Activated T-helper 1 cell treated with Interleukin-2 at 50 U/mL for 16 hours (primary cell): ENCODE measurements at regions not wholly inside any gene's neighbourhood (a gene's known extent, or its start where the extent isn't known, plus 50 kb on each side); places are given as distances from the start of the nearest gene placed in this dataset.
"Not testable (repeated sequence)": the region's sequence is repeated elsewhere in the genome, so short reads cannot be mapped to it uniquely, and the experiment has no call there.

Experiments used
- DNase-seq: peaks from one replicate; pipeline ENCODE4 v3.0.0-alpha.2; 2020; ENCODE audit warnings: low read depth

GRCh38 chr2:126085011-126085795 is 570.8 kb upstream of the GYPC start:
- no peak for DNase-seq

DNA sequence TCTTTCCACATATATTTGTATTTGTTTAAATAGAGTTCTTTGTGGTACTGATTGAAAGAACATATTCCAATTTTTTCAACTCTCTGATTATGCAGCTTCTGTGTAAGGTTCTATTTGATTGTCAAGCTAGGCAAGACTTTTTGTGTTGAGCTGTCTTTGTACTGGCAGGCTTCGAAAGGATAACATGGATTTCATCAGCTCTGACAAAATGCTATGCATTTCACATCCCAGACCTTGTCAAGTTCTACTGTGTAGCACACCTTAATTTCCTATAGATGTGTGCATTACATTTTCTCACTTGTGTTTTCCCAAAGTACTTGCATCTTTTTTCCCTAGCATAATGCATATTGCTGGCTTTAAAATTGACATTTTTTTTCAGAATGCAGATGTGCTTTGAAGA is 555.0 kb upstream of the GYPC start:
- no peak for DNase-seq

DNA sequence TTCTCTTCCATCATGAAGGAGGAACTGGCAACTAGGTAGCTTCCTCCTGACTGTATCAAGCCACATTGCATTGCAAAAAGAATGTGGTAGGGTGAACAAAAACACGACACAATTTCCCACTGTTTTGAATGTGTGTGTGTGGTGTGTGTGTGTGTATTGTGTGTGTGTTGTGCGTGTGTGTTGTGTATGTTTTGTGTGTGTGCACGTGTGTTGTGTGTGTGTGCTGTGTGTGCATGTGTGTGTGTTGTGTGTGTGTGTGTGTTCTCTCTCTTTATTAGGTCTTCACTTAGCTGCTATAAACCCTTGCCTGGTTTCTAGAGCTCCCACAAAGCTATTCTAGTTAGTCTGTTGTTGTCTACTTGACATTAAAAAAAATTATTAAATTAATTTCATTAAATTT is 550.0 kb upstream of the GYPC start:
- no peak for DNase-seq

DNA sequence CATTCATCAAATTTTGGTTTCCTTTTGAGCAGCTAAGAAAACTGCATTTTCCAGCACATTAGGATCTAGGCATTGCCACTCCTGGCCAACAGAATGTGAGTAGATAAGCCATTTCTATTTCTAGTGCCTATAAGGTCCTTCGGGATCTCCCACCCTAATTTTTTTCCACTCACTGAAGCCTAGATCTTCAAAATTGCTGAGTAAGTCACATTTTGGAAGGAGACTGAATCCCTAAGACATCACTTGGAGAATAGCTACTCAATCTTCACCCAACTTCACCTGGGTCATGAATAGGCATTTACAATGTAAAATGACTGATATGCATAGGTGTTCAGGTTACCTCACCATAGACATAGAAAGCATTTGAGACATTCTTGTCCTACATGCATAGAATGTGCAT is 548.1 kb upstream of the GYPC start:
- DNase-seq = no peak

- no peak for DNase-seq
Measured at GRCh38 chr2:126115975-126116374, 540.0 kb upstream of the GYPC start.

GRCh38 chr2:126117886-126118285 is 538.1 kb upstream of the GYPC start:
- DNase-seq = no peak

DNA sequence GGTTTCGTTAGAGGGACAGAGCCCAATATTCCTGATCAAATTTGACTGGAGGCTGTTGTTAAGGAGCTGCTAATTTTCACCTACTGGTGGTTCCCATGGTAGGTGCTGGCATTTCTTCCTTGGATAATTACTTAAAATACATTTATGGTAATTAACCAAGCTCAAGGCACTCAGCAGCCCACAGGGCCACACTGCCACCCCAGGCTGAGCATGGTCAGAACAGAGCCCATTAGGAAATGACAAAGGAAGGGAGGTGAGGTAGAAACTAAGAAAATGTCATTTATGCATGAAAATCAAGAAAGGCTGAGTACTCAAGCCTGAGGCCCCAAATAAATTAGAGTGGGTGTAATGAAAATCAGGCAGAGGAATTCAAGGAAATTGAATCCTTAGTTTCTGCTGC is 510.2 kb upstream of the GYPC start:
- no peak for DNase-seq

DNA sequence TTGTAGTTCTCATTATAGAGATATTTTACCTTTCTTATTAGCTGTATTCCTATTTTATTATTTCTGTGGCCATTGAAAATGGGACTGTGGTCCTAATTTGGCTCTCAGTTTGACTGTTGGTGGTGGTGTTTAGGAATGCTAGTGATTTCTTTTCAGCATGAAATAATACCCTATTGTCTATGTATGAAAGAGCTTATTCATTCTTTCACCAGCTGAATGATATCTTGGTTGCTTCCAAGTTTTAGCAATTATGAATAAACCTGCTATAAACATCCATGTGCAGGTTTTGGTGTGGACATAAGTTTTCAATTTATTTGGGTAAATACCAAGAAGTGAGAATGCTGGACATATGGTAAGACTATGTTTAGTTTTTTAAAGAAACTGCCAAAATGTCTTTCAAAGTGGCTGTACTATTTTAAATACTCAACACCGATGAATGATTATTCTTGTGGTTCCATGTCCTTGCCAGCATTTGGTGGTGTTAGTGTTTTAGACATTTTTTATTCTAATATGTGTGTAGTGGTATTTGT is 501.6 kb upstream of the GYPC start:
- no peak for DNase-seq

GRCh38 chr2:126160950-126161349 is 495.0 kb upstream of the GYPC start:
- DNase-seq = not testable (repeated sequence)

GRCh38 chr2:126172631-126173184 is 483.2 kb upstream of the GYPC start:
- DNase-seq = no peak

DNA sequence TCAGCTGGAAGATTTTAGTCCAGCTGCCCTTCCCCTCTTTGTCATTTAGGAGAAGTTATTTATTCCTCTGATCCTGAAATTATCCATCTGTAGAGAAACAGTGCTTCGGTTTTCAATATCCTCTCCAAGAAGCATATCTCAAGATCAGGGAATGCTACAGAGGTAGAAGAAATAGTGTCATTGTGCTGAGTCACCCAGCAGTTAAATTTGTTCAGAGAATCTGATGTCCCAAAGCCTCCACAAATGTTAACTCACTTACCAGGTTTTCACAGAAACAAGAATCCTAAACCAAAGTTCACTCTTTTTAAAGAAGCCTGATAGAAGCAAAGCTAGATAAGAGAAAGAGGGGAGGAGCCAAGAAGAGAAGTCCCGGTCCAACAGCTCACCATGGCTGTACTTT is 480.7 kb upstream of the GYPC start:
- DNase-seq = no peak

GRCh38 chr2:126177479-126177878 is 478.5 kb upstream of the GYPC start:
- no peak for DNase-seq

GRCh38 chr2:126187668-126188067 is 468.3 kb upstream of the GYPC start:
- DNase-seq = no peak

DNA sequence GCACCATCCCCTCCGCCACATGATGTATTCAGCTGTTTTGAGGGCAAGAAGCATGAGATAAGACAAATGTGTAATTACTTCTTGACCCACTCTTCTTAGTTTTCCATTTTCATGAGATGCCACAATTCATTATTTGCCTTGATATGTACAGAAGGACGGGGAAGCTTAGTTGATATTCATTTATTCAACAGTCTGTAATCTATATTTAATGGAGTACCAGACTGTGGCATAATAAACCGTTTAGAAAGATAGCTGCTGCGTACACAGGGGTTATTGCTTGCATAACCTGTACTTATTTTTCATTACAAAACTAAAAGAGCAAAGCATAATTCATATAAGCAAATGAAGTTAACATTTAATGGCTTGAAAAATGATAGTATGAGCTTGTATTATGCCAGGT is 466.4 kb upstream of the GYPC start:
- no peak for DNase-seq

DNA sequence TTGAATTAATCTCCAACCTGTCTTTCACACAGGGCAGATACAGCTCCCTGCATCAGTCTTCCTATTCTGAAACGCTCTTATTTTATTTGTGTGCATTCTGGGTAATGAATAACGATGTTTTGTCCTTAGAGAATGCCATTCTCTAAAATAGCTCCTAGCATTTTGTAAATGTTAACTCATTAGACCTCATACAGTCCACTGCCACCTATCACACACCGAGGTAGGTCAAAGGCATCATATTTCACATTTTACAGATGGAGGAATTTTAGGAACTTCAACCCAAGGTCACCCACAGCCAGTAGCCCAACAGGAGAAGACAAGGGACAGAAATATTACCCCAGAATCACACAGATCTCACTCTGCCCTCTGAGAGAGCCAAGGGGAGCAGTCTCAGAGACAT is 455.4 kb upstream of the GYPC start:
- DNase-seq = no peak

- no peak for DNase-seq
Measured at GRCh38 chr2:126208266-126208665, 447.7 kb upstream of the GYPC start.

DNA sequence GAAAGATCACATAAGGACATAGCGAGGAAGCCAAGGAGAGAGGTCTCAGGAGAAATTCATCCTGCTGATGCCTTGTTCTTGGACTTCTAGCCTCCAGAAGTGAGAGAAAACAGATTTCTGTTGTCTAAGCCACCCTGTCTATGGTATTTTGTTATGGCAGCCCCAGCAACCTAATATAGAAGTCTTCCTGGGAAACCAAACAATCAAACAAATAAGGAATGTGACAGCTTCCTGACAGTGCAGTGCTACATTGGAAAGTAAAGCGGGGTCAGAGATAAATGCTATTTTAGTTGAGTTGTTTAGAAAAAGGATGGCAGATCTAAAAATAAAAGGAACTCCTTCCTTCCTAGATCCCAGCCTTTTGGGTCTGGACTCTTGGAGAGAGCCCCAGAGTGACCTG is 443.2 kb upstream of the GYPC start:
- no peak for DNase-seq

DNA sequence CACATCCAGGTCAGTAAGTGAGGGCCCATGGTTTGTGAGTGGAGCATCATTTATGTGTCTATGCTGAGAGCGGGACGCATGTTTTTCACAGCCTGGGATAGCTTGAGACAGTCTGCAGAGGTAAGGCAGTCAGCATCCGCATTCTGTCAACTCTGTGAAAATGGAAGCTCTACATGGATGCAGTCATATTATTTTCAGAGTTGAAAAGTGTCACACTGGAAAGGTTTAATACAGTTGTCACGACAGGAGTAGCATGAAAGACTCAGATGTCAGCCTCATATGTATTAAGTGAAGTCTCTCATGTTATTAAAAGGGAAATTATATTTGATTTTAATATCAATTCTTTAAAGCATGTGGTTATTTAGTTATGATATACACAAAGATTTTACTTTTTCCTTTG is 436.9 kb upstream of the GYPC start:
- DNase-seq = no peak

DNA sequence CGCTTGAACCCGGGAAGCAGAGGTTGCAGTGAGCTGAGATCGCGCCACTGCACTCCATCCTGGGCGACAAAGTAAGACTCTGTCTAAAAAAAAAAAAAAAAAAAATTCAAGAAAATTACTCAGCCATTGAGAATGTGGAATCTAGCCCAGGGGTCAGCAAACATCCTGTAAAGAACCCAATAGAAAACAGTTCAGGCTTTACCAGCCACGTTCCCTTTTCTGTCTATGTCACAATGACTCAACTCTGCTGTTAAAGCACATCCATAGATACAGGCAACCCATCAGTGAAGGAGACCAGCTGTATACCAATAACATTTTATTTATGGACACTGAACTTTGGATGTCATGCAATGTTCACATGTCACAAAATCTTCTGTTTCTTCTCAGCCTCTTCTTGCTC is 435.6 kb upstream of the GYPC start:
- DNase-seq = no peak

- no peak for DNase-seq
Measured at GRCh38 chr2:126221506-126221905, 434.5 kb upstream of the GYPC start.

GRCh38 chr2:126222278-126222677 is 433.7 kb upstream of the GYPC start:
- no peak for DNase-seq

GRCh38 chr2:126224776-126225175 is 431.2 kb upstream of the GYPC start:
- DNase-seq = no peak

DNA sequence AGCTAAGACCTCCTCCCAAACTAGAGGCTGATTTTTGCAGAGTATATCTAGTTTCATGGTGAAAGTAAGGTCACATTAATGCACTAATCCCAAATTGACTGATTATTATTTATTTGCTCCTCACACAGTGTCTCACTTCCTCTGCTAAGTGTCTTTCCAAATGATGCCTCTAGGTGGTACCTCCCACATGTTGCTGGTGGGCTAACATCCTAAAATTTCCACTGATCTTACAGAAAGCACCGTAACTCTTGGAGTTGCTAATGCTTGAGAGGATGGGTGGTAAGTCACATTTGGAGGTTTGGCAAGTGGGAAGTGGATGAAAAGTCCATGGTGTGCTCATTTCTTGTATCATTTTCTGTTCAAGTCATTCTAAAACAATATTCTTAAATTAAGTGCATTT is 428.7 kb upstream of the GYPC start:
- no peak for DNase-seq

DNA sequence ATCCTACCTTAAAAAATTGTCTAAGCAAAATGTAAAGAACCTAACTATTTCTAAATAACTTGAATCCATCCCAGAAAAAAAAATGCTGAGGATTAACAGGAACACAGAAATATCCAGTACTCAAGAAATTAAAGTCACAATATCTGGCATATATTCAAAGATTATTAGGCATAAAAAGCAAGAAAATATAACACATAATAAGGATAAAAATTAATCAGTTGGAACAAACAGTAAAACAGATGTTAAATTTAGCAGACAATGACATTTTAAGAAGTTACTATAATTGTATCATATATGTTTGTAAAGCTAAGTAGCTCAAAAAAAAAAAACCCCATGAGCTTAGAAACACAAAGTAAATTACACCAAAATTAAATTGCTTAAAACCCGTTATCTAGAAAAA is 427.4 kb upstream of the GYPC start:
- DNase-seq = no peak
